K562 (cell line): ENCODE measurements at regions not wholly inside any gene's neighbourhood (a gene's known extent, or its start where the extent isn't known, plus 50 kb on each side); places are given as distances from the start of the nearest gene placed in this dataset.
"Not testable (repeated sequence)": the region's sequence is repeated elsewhere in the genome, so short reads cannot be mapped to it uniquely, and the experiment has no call there.

Experiments used
- ATAC-seq: fragments of 200-7000 bp; cut with Tn5 transposase; 3 replicates; pipeline ENCODE4 v1.9.1; 2020; ENCODE audit warnings: moderate library complexity
- BruUV-seq: library from RNA; stranded (reverse); fragments of 400-500 nt; replicated peaks from 2 replicates; lab custom pipeline; 2021; lab: Mats Ljungman, UMichigan
- CTCF ChIA-PET: fragments of 300-600 bp; formaldehyde crosslinking; extraction: SDS; loops from one replicate; lab custom pipeline; 2021; ENCODE audit warnings: low intra/inter-chr PET ratio; lab: Yijun Ruan, JAX
- POLR2A ChIA-PET: fragments of 300-600, 350-650 bp; sonication (Branson Sonifier 250); formaldehyde crosslinking; extraction: SDS; loops from one replicate; lab custom pipeline; 2021; ENCODE audit warnings: antibody characterized with exemption, inconsistent platforms; lab: Yijun Ruan, JAX
- DNase-seq, 4 experiments: peaks; one replicate each; pipeline versions ENCODE4 v3.0.0 to v3.0.0-alpha.2; 2011 to 2018; ENCODE audit warnings: low spot score in 3 of 4, mixed read lengths in 3 of 4; ENCODE audit errors: extremely low read depth in 1 of 4
- FAIRE-seq: peaks from 2 replicates; lab custom pipeline; 2011; peaks lifted over from hg19 to GRCh38; lab: Jason Lieb, UNC
- H2AFZ ChIP-seq: 2 replicates; pipeline ENCODE4 v1.6.0; 2011; ENCODE audit warnings: low read depth, low read length, control low read depth, inconsistent platforms
- H3K27ac ChIP-seq: fragments of 200-600 bp; 3 replicates; pipeline ENCODE4 v1.8.0; 2011; ENCODE audit warnings: low read depth, mild to moderate bottlenecking, control low read depth, inconsistent platforms, low read length, moderate library complexity, mixed read lengths; ENCODE audit errors: extremely low read depth
- H3K27me3 ChIP-seq, 2 experiments: fragments of 300-600 bp in 1 of 2; 2 replicates in 1 of 2; 3 replicates in 1 of 2; pipeline versions ENCODE4 v1.6.0 to v1.8.0; 2011; ENCODE audit warnings: inconsistent platforms in 2 of 2, low read length in 2 of 2, mild to moderate bottlenecking in 1 of 2, mixed read lengths in 1 of 2, moderate library complexity in 1 of 2; ENCODE audit not compliant: control insufficient read depth in 2 of 2, insufficient read depth in 2 of 2
- H3K36me3 ChIP-seq: fragments of 300-600 bp; 3 replicates; pipeline ENCODE4 v1.8.0; 2011; ENCODE audit warnings: mild to moderate bottlenecking, low read length, inconsistent platforms; ENCODE audit not compliant: control insufficient read depth, insufficient read depth
- H3K4me1 ChIP-seq, 2 experiments: fragments of 200-600 bp in 1 of 2; replicated peaks in 1 of 2; 2 replicates in 1 of 2; 3 replicates in 1 of 2; pipeline versions ENCODE4 v1.5.1 to v1.8.0; 2011; ENCODE audit warnings: inconsistent platforms in 2 of 2, low read length in 2 of 2, mild to moderate bottlenecking in 1 of 2, mixed read lengths in 1 of 2, moderate library complexity in 1 of 2; ENCODE audit not compliant: control insufficient read depth in 2 of 2, insufficient read depth in 2 of 2
- H3K4me2 ChIP-seq: 2 replicates; pipeline ENCODE4 v1.6.1; 2011; ENCODE audit warnings: low read length, control low read depth, inconsistent platforms, mixed read lengths; ENCODE audit not compliant: insufficient read depth
- H3K4me3 ChIP-seq: fragments of 200-600 bp; sonication (generic), shearing (Covaris generic); 2 replicates; pipeline ENCODE4 v1.5.1; 2016; ENCODE audit warnings: control low read depth, inconsistent platforms
- H3K79me2 ChIP-seq: fragments of 200-600 bp; 3 replicates; pipeline ENCODE4 v1.8.0; 2011; ENCODE audit warnings: low read length, inconsistent platforms; ENCODE audit not compliant: control insufficient read depth, insufficient read depth
- H3K9ac ChIP-seq, 2 experiments: 2 replicates each; pipeline versions ENCODE4 v1.6.0 to v1.6.1; 2011; ENCODE audit warnings: low read depth in 2 of 2, low read length in 2 of 2, control low read depth in 1 of 2, inconsistent platforms in 1 of 2, mild to moderate bottlenecking in 1 of 2, mixed read lengths in 1 of 2; ENCODE audit not compliant: insufficient read depth in 1 of 2
- H3K9me1 ChIP-seq: one replicate; pipeline ENCODE4 v1.6.0; 2011; ENCODE audit warnings: inconsistent platforms, mild to moderate bottlenecking, low read length, moderate library complexity; ENCODE audit not compliant: control insufficient read depth, insufficient read depth
- H3K9me3 ChIP-seq: replicated peaks from 2 replicates; pipeline ENCODE4 v1.5.1; 2011; ENCODE audit warnings: low read depth, low read length, inconsistent platforms; ENCODE audit not compliant: control insufficient read depth, insufficient read depth
- H4K20me1 ChIP-seq: replicated peaks from 2 replicates; pipeline ENCODE4 v1.6.1; 2011; ENCODE audit warnings: low read length, inconsistent platforms, mixed read lengths; ENCODE audit not compliant: control insufficient read depth, insufficient read depth
- ARID1B ChIP-seq: fragments of 450-650 bp; IDR thresholded peaks from 2 replicates; pipeline ENCODE4 v1.6.1; 2016; ENCODE audit warnings: antibody characterized with exemption, mild to moderate bottlenecking, inconsistent platforms
- CBFB ChIP-seq: sonication (generic); formaldehyde crosslinking; IDR thresholded peaks from 2 replicates; pipeline ENCODE4 v1.4.0; 2020; ENCODE audit warnings: mild to moderate bottlenecking, missing genetic modification reagents
- NFIC ChIP-seq: fragments of 450-650 bp; IDR thresholded peaks from 2 replicates; pipeline ENCODE4 v1.6.1; 2017; ENCODE audit warnings: mild to moderate bottlenecking, inconsistent platforms
- NFIX ChIP-seq: fragments of 250-450 bp; sonication (Bioruptor Pico); IDR thresholded peaks from 2 replicates; pipeline ENCODE4 v1.4.0; 2020; ENCODE audit warnings: low read depth, mild to moderate bottlenecking, moderate library complexity
- WGBS: fragments of 100-300 bp; shearing (Covaris generic); methylation state at CpG from one replicate; pipeline ENCODE4 v1.1.6; 2016; ENCODE audit warnings: low coverage, mixed read lengths; ENCODE audit not compliant: insufficient coverage; ENCODE audit errors: missing lambda C conversion rate; 5-methylcytosine and 5-hydroxymethylcytosine counted together
- in situ Hi-C: fragments of 300-500 bp; cut with MboI; formaldehyde crosslinking; loops from 4 replicates; pipeline ENCODE4 v1.15.0; 2018; ENCODE audit warnings: inconsistent platforms, mixed read lengths
- intact Hi-C: fragments of 100-400 bp; cut with micrococcal nuclease; formaldehyde crosslinking; loops from 2 replicates; pipeline ENCODE4 v1.14.2; 2022

DNA sequence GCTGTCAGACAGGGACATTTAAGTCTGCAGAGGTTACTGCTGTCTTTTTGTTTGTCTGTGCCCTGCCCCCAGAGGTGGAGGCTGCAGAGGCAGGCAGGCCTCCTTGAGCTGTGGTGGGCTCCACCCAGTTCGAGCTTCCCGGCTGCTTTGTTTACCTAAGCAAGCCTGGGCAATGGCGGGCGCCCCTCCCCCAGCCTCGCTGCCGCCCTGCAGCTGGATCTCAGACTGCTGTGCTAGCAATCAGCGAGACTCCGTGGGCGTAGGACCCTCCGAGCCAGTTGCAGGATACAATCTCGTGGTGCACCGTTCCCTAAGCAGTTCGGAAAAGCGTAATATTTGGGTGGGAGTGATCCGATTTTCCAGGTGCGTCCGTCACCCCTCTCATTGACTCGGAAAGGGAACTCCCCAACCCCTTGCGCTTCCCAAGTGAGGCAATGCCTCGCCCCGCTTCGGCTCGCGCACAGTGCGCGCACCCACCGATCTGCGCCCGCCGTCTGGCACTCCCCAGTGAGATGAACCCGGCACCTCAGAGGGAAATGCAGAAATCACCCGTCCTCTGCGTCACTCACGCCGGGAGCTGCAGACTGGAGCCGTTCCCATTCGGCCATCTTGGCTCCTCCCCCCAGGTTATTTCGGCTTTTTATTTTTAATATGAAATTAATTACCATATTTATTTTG, 217.8 kb upstream of the EPHA7 start:
- H3K9ac ChIP-seq, H4K20me1 ChIP-seq, H3K4me2 ChIP-seq, CTCF ChIA-PET, H3K27ac ChIP-seq, in situ Hi-C loops, H3K4me1 ChIP-seq, H2AFZ ChIP-seq, H3K36me3 ChIP-seq, H3K9me3 ChIP-seq, BruUV-seq, ATAC-seq, FAIRE-seq, H3K4me3 ChIP-seq, DNase-seq, H3K27me3 ChIP-seq, intact Hi-C loops, H3K79me2 ChIP-seq, H3K9me1 ChIP-seq: not testable (repeated sequence)
- POLR2A ChIA-PET, result interaction anchor here (0.7 kb wide), 1 partner anchor 23 kb away, joined by 3 read pairs; no protein-coding TSS in a partner anchor
- WGBS, result 15% methylated on average over 25 of the region's 38 CpGs

DNA sequence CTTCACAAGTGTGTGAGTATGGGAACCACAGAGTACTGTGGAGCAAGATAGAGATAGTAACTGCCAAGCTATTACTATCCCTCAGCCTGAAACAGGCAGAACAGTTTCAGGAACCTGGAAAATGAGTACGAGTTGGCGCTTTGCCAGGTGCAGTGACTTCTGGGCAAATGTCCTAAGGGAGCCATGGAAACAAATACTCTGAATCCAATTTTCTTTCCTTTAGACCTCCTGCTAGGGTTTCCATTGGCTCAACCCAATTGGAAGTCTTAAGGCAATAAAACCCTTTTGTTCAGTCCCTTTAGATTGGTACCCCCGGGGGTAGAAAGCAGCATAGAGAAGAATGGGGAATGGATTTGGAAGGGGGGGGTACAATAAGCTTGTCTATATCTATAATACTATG, 205.0 kb upstream of the EPHA7 start:
- Histone ChIP-seq H3K36me3 (no peaks in the 10 kb centered on the region), H2AFZ (no peak overlapping the region), H3K9me1 (no peaks in the 10 kb centered on the region), H3K4me2 (no peak overlapping the region), H3K4me3 (no peak overlapping the region), H3K79me2 (no peaks in the 10 kb centered on the region), H4K20me1 (no peaks in the 10 kb centered on the region), H3K27ac (no peak overlapping the region), H3K9ac (no peak overlapping the region), H3K4me1 (no peaks in the 10 kb centered on the region), H3K9me3 (no peaks in the 10 kb centered on the region), H3K27me3 (no peaks in the 10 kb centered on the region)
- ATAC-seq, result no peak
- no peak for DNase-seq
- no peak for FAIRE-seq
- WGBS, result 0% methylated on average over 3 of the region's 3 CpGs
- TF ChIP-seq NFIX (CRISPR knock-in tag), result peak; percentile 21; the same call in 1 of the 2 replicates
- no peak for TF ChIP-seq ARID1B
- no peak for TF ChIP-seq CBFB
- peak; percentile 70 for TF ChIP-seq NFIC
- ChIA-PET CTCF (no interaction called here), POLR2A (no interaction called here)
- BruUV-seq, result no TSS peak
- in situ Hi-C loops (no loop called here), intact Hi-C loops (no loop called here)
